ENCODE measurements at regions not wholly inside any gene's neighbourhood (a gene's known extent, or its start where the extent isn't known, plus 50 kb on each side); places are given as distances from the start of the nearest gene placed in this dataset.

DNA sequence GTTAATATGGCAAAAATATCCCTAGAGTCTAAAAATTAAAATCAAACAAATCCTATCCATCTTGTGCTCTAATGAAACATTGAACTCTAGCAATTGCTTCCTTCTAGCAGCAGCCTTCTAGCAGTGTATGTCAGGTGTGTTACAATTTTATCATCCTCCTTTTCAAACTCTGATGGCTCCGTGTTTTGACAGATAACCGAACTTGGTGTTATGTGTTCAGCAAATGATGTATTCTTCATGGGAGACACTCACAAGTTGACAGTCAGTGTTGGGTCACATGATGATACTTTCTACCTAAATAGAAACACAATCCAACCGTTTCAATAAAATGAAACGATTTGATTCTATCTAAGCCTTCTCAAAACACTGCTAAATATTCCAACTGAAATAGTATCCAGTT, 525.3 kb upstream of the NOVA1 start:
- no peak for FAIRE-seq
- no peaks in the 10 kb centered on the region for H3K4me1 ChIP-seq (ENCODE audit: control insufficient read depth, extremely low read depth, insufficient read depth, low read length)
- H2AFZ ChIP-seq (ENCODE audit: control insufficient read depth, low read length), result no peak overlapping the region
- H3K9ac ChIP-seq (ENCODE audit: control insufficient read depth, extremely low read depth, insufficient read depth, low read length), result no peak overlapping the region
- H3K79me2 ChIP-seq (ENCODE audit: control insufficient read depth, insufficient read depth, low read length), result no peaks in the 10 kb centered on the region
- dilution Hi-C loops (cut with MboI; ENCODE audit: extremely low pct_ligation_motif_present, low sequenced_read_pairs), result no loop called here
- H3K36me3 ChIP-seq (ENCODE audit: control insufficient read depth in 2 of 2, extremely low read depth in 1 of 2, insufficient read depth in 2 of 2, low read length in 2 of 2), result no peaks in the 10 kb centered on the region
- no peaks in the 10 kb centered on the region for H4K20me1 ChIP-seq (ENCODE audit: control insufficient read depth, extremely low read depth, insufficient read depth, low read length)
- no peak for DNase-seq (ENCODE audit: low read depth, low spot score)
- no peak overlapping the region for H3K27ac ChIP-seq (ENCODE audit: control insufficient read depth, insufficient read depth, low read length)
- no peaks in the 10 kb centered on the region for H3K9me3 ChIP-seq (ENCODE audit: control insufficient read depth, low read depth, low read length)
- no peak overlapping the region for H3K4me2 ChIP-seq (ENCODE audit: control insufficient read depth, extremely low read depth, insufficient read depth, low read depth, low read length)
- TF ChIP-seq, protein P1, sequence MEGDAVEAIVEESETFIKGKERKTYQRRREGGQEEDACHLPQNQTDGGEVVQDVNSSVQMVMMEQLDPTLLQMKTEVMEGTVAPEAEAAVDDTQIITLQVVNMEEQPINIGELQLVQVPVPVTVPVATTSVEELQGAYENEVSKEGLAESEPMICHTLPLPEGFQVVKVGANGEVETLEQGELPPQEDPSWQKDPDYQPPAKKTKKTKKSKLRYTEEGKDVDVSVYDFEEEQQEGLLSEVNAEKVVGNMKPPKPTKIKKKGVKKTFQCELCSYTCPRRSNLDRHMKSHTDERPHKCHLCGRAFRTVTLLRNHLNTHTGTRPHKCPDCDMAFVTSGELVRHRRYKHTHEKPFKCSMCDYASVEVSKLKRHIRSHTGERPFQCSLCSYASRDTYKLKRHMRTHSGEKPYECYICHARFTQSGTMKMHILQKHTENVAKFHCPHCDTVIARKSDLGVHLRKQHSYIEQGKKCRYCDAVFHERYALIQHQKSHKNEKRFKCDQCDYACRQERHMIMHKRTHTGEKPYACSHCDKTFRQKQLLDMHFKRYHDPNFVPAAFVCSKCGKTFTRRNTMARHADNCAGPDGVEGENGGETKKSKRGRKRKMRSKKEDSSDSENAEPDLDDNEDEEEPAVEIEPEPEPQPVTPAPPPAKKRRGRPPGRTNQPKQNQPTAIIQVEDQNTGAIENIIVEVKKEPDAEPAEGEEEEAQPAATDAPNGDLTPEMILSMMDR (optimal IDR thresholded peaks at IDR 0.05 in 1 of 3, IDR thresholded peaks at IDR 0.05 in 1 of 3, conservative IDR thresholded peaks at IDR 0.05 in 1 of 3; ENCODE audit: extremely low read depth in 1 of 3, insufficient read depth in 2 of 3, low read length in 3 of 3), result no peak
- TF ChIP-seq EZH2 (IDR thresholded peaks at IDR 0.05; ENCODE audit: low read length), result no peak
- H3K27me3 ChIP-seq (ENCODE audit: control insufficient read depth, extremely low read depth, insufficient read depth, low read length), result no peaks in the 10 kb centered on the region
- H3K9me1 ChIP-seq (ENCODE audit: control insufficient read depth, extremely low read depth, insufficient read depth, low read length), result no peaks in the 10 kb centered on the region
- no peak overlapping the region for H3K4me3 ChIP-seq (ENCODE audit: control insufficient read depth in 2 of 3, extremely low read depth in 1 of 3, insufficient read depth in 2 of 3, low read depth in 1 of 3, low read length in 3 of 3)

DNA sequence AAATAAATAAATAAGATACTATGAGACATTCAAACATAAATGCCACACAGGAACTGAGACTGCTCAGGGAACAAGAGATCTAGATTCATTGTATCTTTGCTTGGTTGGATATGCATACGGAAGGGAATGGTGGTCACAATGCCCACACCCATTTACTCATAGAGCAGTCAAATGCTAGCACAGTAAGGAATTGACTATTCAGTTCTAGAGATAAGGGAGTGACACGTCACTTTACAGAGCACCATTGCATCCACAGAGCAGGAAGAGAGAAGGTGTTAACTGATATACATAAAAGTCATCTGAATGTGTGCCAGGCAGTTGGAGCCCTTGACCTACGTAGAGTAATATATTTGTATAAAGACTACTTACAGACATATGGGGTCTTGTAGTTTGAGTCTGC, 530.0 kb upstream of the NOVA1 start:
- Histone ChIP-seq H3K27me3 (ENCODE audit: control insufficient read depth, extremely low read depth, insufficient read depth, low read length) (no peaks in the 10 kb centered on the region), H2AFZ (ENCODE audit: control insufficient read depth, low read length) (no peak overlapping the region), H3K9me3 (ENCODE audit: control insufficient read depth, low read depth, low read length) (no peaks in the 10 kb centered on the region), H3K79me2 (ENCODE audit: control insufficient read depth, insufficient read depth, low read length) (no peaks in the 10 kb centered on the region), H3K9me1 (ENCODE audit: control insufficient read depth, extremely low read depth, insufficient read depth, low read length) (no peaks in the 10 kb centered on the region), H3K9ac (ENCODE audit: control insufficient read depth, extremely low read depth, insufficient read depth, low read length) (no peak overlapping the region), H3K4me2 (ENCODE audit: control insufficient read depth, extremely low read depth, insufficient read depth, low read depth, low read length) (no peak overlapping the region), H3K4me3 (ENCODE audit: control insufficient read depth in 2 of 3, extremely low read depth in 1 of 3, insufficient read depth in 2 of 3, low read depth in 1 of 3, low read length in 3 of 3) (no peak overlapping the region), H4K20me1 (ENCODE audit: control insufficient read depth, extremely low read depth, insufficient read depth, low read length) (no peaks in the 10 kb centered on the region), H3K27ac (ENCODE audit: control insufficient read depth, insufficient read depth, low read length) (no peak overlapping the region), H3K4me1 (ENCODE audit: control insufficient read depth, extremely low read depth, insufficient read depth, low read length) (no peaks in the 10 kb centered on the region), H3K36me3 (ENCODE audit: control insufficient read depth in 2 of 2, extremely low read depth in 1 of 2, insufficient read depth in 2 of 2, low read length in 2 of 2) (no peaks in the 10 kb centered on the region)
- TF ChIP-seq, protein P1 (optimal IDR thresholded peaks at IDR 0.05 in 1 of 3, IDR thresholded peaks at IDR 0.05 in 1 of 3, conservative IDR thresholded peaks at IDR 0.05 in 1 of 3; ENCODE audit: extremely low read depth in 1 of 3, insufficient read depth in 2 of 3, low read length in 3 of 3), result no peak
- no peak for TF ChIP-seq EZH2 (IDR thresholded peaks at IDR 0.05; ENCODE audit: low read length)
- dilution Hi-C loops (cut with MboI; ENCODE audit: extremely low pct_ligation_motif_present, low sequenced_read_pairs), result no loop called here
- DNase-seq (ENCODE audit: low read depth, low spot score), result no peak
- no peak for FAIRE-seq

Measured in keratinocyte (primary cell).